Fibroblast of lung (primary cell): ENCODE measurements at regions not wholly inside any gene's neighbourhood (a gene's known extent, or its start where the extent isn't known, plus 50 kb on each side); places are given as distances from the start of the nearest gene placed in this dataset.

Experiments
- DNase-seq, 2 donors: peaks; one replicate each; pipeline versions ENCODE4 v3.0.0 to v3.0.0-alpha.2; 2010; ENCODE audit warnings: low read depth in 2 of 2
- H2AFZ ChIP-seq: 2 replicates; pipeline ENCODE4 v1.5.1; 2012; ENCODE audit warnings: low read length, control low read depth, inconsistent platforms
- H3K27ac ChIP-seq: 2 replicates; pipeline ENCODE4 v1.5.1; 2011; ENCODE audit warnings: low read length, control low read depth; ENCODE audit not compliant: insufficient read depth
- H3K27me3 ChIP-seq: 2 replicates; pipeline ENCODE4 v1.5.1; 2011; ENCODE audit warnings: mild to moderate bottlenecking, low read length; ENCODE audit not compliant: control insufficient read depth, insufficient read depth
- H3K36me3 ChIP-seq: 2 replicates; pipeline ENCODE4 v1.5.1; 2011; ENCODE audit warnings: low read length; ENCODE audit not compliant: control insufficient read depth, insufficient read depth
- H3K4me1 ChIP-seq: 2 replicates; pipeline ENCODE4 v1.5.1; 2011; ENCODE audit warnings: low read length; ENCODE audit not compliant: control insufficient read depth, insufficient read depth; ENCODE audit errors: extremely low read depth
- H3K4me2 ChIP-seq: 2 replicates; pipeline ENCODE4 v1.5.1; 2011; ENCODE audit warnings: low read length, control low read depth; ENCODE audit not compliant: insufficient read depth; ENCODE audit errors: extremely low read depth
- H3K4me3 ChIP-seq, 4 experiments: fragments of 200-600 bp in 1 of 4; sonication (generic) in 1 of 4; replicated peaks in 1 of 4; 2 replicates each; pipeline ENCODE4 v1.5.1; 2011 to 2016; ENCODE audit warnings: low read length in 4 of 4, low read depth in 3 of 4, mild to moderate bottlenecking in 3 of 4, control low read depth in 2 of 4, inconsistent platforms in 1 of 4, mixed read lengths in 1 of 4; ENCODE audit not compliant: insufficient read depth in 1 of 4; ENCODE audit errors: control extremely low read depth in 1 of 4
- H3K79me2 ChIP-seq: 2 replicates; pipeline ENCODE4 v1.5.1; 2012; ENCODE audit warnings: mild to moderate bottlenecking, low read length, inconsistent platforms; ENCODE audit not compliant: control insufficient read depth, insufficient read depth
- H3K9ac ChIP-seq: 2 replicates; pipeline ENCODE4 v1.5.1; 2011; ENCODE audit warnings: mild to moderate bottlenecking, low read length, control low read depth; ENCODE audit not compliant: insufficient read depth
- H3K9me3 ChIP-seq: 2 replicates; pipeline ENCODE4 v1.5.1; 2012; ENCODE audit warnings: low read depth, low read length; ENCODE audit not compliant: control insufficient read depth, insufficient read depth
- H4K20me1 ChIP-seq: 2 replicates; pipeline ENCODE4 v1.5.1; 2011; ENCODE audit warnings: low read length; ENCODE audit not compliant: control insufficient read depth, insufficient read depth; ENCODE audit errors: extremely low read depth
- EZH2 ChIP-seq: IDR thresholded peaks from 2 replicates; pipeline ENCODE4 v1.5.1; 2012; ENCODE audit warnings: low read length, control low read depth, mild to moderate bottlenecking; ENCODE audit errors: missing control alignments
- TF ChIP-seq, protein P1 (sequence below), 2 donors: IDR thresholded peaks in 1 of 2; conservative IDR thresholded peaks in 1 of 2; 1 replicate in 1 of 2; 2 replicates in 1 of 2; pipeline ENCODE4 v1.5.1; 2011 to 2012; ENCODE audit warnings: low read length in 2 of 2, control low read depth in 1 of 2, inconsistent platforms in 1 of 2, low read depth in 1 of 2, mild to moderate bottlenecking in 1 of 2

DNA sequence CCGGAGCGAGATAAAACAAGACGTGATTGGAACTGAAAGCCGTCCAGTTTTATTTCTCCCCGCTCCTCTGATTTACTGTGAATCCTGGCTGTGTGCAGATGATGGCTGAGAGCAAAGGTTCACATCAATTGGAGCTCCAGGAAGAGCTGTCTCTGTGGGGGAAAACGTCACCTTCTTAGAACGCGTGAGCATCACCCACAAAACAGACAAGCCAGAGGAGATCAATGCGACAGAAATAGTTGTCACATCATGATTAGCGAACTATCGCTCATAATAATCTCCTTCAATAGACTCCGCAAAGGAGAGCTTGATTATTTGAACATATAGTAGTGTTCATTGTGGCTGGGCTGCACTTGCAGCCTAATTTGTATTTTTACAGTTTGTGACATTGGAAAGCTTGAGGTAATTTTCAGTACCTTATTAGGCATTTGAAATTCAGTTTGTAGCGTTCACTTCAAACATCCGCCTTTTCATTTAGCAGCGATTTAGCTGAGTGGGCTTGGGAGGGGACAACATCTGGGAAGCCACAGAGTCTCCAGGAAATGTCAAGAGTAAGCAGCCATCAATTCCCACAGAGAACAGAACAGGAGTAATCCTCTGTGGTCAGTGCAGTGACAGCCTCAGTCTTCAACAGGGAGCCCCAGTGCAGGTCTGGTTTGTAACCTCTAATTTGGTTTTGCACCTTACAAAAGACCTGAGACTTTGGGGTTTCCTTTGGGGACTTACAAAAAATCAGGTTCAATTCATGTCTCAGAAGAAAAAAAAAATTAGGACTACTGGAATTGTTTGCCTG, 276.8 kb upstream of the PFKP start:
- no peak overlapping the region for H3K9ac ChIP-seq
- H3K27ac ChIP-seq, result no peak overlapping the region
- no peak for TF ChIP-seq EZH2
- TF ChIP-seq, protein P1, sequence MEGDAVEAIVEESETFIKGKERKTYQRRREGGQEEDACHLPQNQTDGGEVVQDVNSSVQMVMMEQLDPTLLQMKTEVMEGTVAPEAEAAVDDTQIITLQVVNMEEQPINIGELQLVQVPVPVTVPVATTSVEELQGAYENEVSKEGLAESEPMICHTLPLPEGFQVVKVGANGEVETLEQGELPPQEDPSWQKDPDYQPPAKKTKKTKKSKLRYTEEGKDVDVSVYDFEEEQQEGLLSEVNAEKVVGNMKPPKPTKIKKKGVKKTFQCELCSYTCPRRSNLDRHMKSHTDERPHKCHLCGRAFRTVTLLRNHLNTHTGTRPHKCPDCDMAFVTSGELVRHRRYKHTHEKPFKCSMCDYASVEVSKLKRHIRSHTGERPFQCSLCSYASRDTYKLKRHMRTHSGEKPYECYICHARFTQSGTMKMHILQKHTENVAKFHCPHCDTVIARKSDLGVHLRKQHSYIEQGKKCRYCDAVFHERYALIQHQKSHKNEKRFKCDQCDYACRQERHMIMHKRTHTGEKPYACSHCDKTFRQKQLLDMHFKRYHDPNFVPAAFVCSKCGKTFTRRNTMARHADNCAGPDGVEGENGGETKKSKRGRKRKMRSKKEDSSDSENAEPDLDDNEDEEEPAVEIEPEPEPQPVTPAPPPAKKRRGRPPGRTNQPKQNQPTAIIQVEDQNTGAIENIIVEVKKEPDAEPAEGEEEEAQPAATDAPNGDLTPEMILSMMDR (conservative IDR thresholded peaks at IDR 0.05 in 1 of 2, IDR thresholded peaks at IDR 0.05 in 1 of 2; ENCODE audit: low read depth in 1 of 2, low read length in 2 of 2), result no peak

DNA sequence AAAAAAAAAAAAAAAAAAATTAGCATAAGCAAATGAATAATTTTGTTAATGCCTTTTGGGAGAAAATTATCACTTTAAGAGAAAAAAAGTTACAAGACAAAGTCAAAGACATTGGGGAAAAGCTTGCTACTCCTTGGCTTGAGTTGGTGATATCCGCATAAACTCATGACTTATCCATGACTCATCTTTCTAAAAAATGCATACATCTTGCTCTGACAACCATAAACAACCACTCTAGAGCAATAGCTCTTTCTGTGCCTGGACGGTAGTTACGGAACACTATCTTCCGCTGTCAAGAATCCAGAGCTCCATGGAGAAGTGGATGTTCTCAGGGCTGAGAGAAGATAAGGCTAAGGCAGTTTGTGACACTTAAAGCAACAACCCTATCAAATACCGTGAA, 281.1 kb upstream of the PFKP start:
- Histone ChIP-seq H3K4me2 (no peak overlapping the region), H3K4me3 (no peak overlapping the region), H3K9me3 (no peaks in the 10 kb centered on the region), H3K4me1 (no peaks in the 10 kb centered on the region), H3K79me2 (no peaks in the 10 kb centered on the region), H3K9ac (no peak overlapping the region), H3K27ac (no peak overlapping the region), H3K27me3 (no peaks in the 10 kb centered on the region), H3K36me3 (no peaks in the 10 kb centered on the region), H4K20me1 (no peaks in the 10 kb centered on the region), H2AFZ (no peak overlapping the region)
- no peak for DNase-seq
- TF ChIP-seq, protein P1 (conservative IDR thresholded peaks at IDR 0.05 in 1 of 2, IDR thresholded peaks at IDR 0.05 in 1 of 2; ENCODE audit: low read depth in 1 of 2, low read length in 2 of 2), result no peak
- no peak for TF ChIP-seq EZH2

More for the DNA sequence above, 276.8 kb upstream of the PFKP start:
- Histone ChIP-seq H3K79me2 (no peaks in the 10 kb centered on the region), H3K9me3 (no peaks in the 10 kb centered on the region), H3K4me3 (no peak overlapping the region), H3K4me1 (no peaks in the 10 kb centered on the region), H3K4me2 (no peak overlapping the region), H3K27me3 (no peaks in the 10 kb centered on the region), H2AFZ (no peak overlapping the region), H3K36me3 (no peaks in the 10 kb centered on the region), H4K20me1 (no peaks in the 10 kb centered on the region)
- DNase-seq, result no peak

DNA sequence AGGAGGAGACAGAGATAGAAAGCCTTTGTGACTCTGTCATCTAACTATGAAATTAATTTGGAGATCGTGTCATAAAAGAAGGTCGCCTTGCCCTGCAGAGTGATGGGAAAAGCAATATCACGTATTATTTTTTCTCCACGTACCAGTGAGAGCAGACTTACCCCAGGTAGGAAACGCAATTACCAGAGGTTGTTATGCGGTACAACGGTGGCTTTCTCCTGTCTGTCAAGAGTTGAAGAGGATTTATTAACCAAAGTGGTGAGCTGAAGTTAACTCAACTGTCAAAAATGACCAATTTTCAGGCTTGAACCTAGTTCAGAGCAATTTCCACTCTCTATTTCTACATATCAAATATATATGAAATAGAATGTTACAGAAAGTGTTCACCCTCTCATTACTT, 282.6 kb upstream of the PFKP start:
- Histone ChIP-seq H3K9me3 (no peaks in the 10 kb centered on the region), H3K79me2 (no peaks in the 10 kb centered on the region), H3K27me3 (no peaks in the 10 kb centered on the region), H4K20me1 (no peaks in the 10 kb centered on the region), H3K36me3 (no peaks in the 10 kb centered on the region), H2AFZ (no peak overlapping the region), H3K4me1 (no peaks in the 10 kb centered on the region), H3K4me3 (no peak overlapping the region), H3K9ac (no peak overlapping the region), H3K4me2 (no peak overlapping the region), H3K27ac (no peak overlapping the region)
- no peak for DNase-seq
- TF ChIP-seq, protein P1 (conservative IDR thresholded peaks at IDR 0.05 in 1 of 2, IDR thresholded peaks at IDR 0.05 in 1 of 2; ENCODE audit: low read depth in 1 of 2, low read length in 2 of 2), result no peak
- TF ChIP-seq EZH2, result no peak
